ENCODE measurements at regions not wholly inside any gene's neighbourhood (a gene's known extent, or its start where the extent isn't known, plus 50 kb on each side); places are given as distances from the start of the nearest gene placed in this dataset.

- TF ChIP-seq, protein P1, sequence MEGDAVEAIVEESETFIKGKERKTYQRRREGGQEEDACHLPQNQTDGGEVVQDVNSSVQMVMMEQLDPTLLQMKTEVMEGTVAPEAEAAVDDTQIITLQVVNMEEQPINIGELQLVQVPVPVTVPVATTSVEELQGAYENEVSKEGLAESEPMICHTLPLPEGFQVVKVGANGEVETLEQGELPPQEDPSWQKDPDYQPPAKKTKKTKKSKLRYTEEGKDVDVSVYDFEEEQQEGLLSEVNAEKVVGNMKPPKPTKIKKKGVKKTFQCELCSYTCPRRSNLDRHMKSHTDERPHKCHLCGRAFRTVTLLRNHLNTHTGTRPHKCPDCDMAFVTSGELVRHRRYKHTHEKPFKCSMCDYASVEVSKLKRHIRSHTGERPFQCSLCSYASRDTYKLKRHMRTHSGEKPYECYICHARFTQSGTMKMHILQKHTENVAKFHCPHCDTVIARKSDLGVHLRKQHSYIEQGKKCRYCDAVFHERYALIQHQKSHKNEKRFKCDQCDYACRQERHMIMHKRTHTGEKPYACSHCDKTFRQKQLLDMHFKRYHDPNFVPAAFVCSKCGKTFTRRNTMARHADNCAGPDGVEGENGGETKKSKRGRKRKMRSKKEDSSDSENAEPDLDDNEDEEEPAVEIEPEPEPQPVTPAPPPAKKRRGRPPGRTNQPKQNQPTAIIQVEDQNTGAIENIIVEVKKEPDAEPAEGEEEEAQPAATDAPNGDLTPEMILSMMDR (IDR thresholded peaks at IDR 0.05): no peak
- TF ChIP-seq POLR2A (IDR thresholded peaks at IDR 0.05): no peak
Observed at GRCh38 chr18:64220941-64221340, 72.1 kb upstream of the LINC00305 start.

Measured in Peyer's patch (tissue), 4 donors.